ENCODE measurements at regions not wholly inside any gene's neighbourhood (a gene's known extent, or its start where the extent isn't known, plus 50 kb on each side); places are given as distances from the start of the nearest gene placed in this dataset.
"Not testable (repeated sequence)": the region's sequence is repeated elsewhere in the genome, so short reads cannot be mapped to it uniquely, and the experiment has no call there.

DNA sequence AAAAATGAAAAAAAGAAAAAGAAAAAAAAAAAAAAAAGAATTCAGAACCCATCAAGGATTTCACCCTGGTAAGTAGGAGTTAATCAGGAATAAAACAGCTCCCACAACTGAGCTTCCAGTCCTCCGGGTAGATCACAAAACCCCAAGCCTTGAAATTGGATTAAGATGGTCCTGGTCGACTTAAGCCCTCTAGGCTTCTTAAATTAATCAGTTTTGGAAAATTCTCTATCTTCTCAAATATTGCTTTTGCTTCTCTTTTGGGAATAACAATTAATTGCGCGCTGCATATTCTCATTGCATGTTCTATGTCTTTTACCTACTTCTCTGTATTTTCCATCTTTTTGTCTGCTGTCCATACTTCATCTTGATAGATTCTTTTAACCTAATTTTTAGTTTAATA is 348.0 kb upstream of the MEX3C start:
- in situ Hi-C loops (cut with HindIII; ENCODE audit: low sequenced_read_pairs), result no loop called here
- DNase-seq (ENCODE audit: low spot score), result no peak

DNA sequence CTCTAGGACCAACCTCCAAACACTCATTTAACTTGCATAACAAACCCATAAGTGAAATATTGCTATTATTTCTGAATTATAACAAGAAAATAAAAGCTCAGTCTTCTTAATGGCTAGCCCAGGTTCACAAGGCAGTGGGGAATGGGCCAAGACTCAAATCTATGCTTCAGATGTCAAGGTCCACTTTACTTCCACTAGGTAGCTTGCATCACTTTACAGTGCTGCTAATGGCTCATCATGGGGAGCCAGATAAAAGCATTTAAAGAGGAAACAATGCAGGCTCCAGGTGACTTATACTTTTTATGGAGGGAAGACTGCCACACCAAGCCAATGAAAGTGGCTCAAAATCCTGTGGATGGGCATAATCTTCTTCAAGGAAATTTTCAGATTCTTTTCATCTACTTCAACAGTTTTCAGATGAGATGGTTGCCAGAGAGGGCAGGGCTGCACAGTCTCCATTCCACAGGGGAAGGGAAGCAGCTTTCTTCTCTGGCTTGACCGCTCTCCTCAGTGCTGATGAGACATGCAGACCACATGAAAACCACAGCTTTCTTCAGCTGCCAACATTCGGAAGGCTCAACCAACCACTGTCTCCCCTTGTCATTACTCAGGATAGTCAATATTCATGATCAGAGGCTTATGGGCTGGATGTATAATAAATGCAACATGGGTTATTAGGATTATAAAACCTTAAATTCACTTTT is 361.9 kb upstream of the MEX3C start:
- in situ Hi-C loops (cut with HindIII; ENCODE audit: low sequenced_read_pairs), result no loop called here
- DNase-seq (ENCODE audit: low spot score), result no peak

DNA sequence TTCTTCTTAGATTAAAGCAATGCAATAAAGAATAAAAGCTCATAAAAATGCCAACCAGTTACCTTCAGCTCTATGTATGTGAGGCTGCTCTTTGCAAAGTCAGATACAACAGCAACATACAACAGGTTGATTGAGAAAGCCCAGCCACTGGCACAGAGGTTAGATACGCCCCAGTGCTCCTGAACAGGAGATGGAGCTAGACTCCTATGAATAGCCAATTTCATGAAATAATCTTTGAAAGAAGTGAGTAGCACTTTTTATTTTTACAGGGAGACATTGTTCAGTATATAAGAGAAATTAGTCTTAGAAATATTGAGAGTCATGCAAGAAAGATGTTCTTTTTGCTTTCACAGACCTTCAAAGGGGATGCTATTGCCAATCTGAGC is 362.4 kb upstream of the MEX3C start:
- in situ Hi-C loops (cut with HindIII; ENCODE audit: low sequenced_read_pairs), result no loop called here
- DNase-seq (ENCODE audit: low spot score), result no peak

DNA sequence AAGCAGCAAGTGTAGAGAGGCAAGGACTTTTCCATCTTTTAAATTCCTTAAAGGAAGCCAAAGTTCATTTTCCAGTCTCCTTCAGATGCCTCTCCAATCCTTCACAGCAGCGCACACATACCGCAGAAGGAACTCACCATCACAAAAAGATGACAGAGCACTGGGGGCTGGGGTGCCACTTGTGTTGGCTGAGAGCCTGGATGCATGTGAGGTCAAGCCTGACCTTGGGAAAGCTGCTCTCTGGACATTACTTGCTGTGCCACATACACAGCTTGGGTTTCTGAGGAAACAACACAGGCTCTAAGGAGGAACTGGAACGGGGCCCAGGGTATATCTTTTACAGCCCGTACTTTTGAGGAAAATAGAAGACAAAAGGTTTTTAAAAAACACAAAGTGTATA is 364.3 kb upstream of the MEX3C start:
- no peak for DNase-seq (ENCODE audit: low spot score)
- in situ Hi-C loops (cut with HindIII; ENCODE audit: low sequenced_read_pairs), result no loop called here

DNA sequence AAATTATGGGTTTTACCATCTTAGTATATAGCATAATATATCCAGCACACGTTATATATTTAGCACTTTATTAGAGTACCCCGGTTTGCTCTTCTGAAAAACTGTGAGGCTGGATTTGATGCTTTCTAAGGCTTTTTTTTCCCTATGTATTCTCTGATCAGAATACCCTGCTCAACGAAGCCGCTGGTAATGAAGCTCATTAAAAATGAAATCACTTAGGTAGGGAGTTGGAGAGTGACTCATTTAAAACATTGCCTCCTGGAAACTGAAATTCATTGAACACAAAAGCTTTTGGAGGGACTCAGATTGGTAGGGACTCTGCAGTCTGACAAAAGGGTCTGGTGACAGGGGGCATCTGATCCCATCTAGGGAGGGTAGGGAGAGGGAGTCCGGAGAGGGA is 365.4 kb upstream of the MEX3C start:
- DNase-seq (ENCODE audit: low spot score), result no peak
- in situ Hi-C loops (cut with HindIII; ENCODE audit: low sequenced_read_pairs), result no loop called here

DNA sequence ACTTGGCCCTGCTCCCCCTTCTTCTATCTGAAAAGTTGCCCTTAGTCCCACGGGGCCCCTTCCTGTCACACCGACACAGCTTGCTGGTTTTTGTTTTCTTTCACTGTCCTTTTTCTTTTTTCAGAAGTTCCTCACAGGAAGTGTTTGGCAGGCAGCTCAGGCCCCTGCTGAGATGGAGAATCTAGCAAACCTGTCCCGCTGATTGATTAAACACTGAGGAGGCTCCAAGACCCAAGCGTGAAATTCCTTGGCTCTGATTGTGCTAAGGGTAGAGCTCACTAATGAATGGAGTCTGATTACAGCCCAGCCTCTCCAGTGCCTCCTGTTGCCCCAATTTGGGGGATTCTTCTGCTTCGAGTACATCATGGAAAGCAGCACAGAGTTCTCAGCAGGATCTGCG is 365.9 kb upstream of the MEX3C start:
- in situ Hi-C loops (cut with HindIII; ENCODE audit: low sequenced_read_pairs), result no loop called here
- no peak for DNase-seq (ENCODE audit: low spot score)

DNA sequence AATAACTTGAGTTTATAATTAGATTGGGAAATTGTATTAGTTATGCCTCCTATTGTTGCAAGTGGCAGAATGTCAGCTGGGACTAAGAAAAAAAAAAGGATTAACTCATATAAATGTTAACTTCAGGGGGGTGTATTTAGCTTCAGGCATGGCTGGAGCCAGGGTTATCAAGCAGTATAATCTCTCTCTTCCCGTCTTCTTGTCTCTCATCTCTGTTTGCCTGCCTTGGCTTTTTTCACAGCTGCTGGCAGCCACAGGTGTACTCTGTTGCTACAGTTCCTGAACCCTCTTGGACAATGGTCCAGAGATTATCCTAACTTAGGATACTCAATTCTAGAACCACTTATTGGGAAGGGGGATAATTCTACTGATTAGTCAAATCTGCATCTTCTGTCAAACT is 370.7 kb upstream of the MEX3C start:
- in situ Hi-C loops (cut with HindIII; ENCODE audit: low sequenced_read_pairs), result no loop called here
- no peak for DNase-seq (ENCODE audit: low spot score)

DNA sequence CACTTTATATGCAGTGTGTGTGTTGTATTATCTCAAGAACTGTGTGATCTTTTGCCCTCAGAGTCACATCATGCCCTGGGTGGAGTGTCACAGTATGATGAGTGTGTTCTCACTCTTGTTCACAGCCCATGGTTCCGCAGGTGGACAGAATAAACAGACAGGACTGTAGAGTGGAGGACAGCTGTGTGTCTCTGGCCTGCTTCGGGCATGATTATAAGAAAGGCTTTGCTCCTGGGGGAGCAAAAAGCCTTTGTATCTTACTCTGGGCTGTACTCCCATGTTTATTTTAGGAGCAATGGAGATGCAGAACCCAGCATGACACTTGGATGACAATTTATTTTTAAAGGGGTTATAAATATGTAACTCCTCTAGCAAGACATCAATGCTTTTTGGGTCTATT is 371.7 kb upstream of the MEX3C start:
- no peak for DNase-seq (ENCODE audit: low spot score)
- in situ Hi-C loops (cut with HindIII; ENCODE audit: low sequenced_read_pairs), result no loop called here

DNA sequence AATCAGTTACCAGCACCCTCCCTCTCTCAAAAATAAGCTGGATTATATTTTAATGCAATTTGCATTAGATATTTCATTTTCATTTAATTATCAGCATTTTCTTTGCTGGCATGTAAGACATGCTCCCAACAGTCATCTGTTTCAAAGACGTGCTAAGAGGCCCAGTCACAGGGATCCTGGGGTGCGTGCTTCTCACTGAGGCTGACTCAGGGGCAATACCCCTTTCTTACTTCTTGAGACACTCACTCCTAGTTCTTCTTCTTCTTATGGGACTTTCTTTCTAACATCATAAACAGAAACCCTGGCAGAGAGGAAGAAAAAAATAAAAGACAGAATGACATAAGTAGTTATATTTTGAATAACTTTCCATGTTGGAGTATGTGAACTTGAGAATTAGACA is 372.1 kb upstream of the MEX3C start:
- DNase-seq (ENCODE audit: low spot score), result no peak
- in situ Hi-C loops (cut with HindIII; ENCODE audit: low sequenced_read_pairs), result no loop called here

DNA sequence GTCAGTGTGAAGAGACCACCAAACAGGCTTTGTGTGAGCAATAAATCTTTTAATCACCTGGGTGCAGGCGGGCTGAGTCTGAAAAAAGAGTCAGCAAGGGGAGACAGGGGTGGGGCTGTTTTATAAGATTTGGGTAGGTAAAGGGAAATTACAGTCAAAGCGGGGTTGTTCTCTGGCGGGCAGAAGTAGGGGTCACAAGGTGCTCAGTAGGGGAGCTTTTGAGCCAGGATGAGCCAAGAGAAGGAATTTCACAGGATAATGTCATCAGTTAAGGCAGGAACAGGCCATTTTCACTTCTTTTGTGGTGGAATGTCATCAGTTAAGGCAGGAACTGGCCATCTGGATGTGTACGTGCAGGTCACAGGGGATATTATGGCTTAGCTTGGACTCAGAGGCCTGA is 372.6 kb upstream of the MEX3C start:
- DNase-seq (ENCODE audit: low spot score); in situ Hi-C loops (cut with HindIII; ENCODE audit: low sequenced_read_pairs): not testable (repeated sequence)

DNA sequence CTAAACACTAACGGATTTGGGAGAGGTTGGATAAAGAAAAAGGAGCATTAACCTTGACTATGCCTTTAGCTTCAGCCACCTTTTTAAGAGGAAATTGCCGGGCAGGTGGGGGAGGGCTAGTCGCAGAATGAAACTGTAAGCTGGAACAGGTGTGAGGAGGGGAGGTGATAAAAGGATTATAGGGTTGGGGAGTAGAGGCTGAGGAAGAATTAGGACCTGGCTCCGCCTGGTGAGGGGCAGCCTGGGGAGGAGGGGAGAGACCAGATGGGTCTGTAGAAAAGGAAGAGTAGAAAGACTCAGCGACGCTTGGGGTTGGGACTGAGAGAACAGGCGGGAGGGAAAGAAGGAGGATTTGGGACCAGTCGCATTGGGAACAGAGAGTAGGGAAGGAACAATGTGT is 376.4 kb upstream of the MEX3C start:
- in situ Hi-C loops (cut with HindIII; ENCODE audit: low sequenced_read_pairs); DNase-seq (ENCODE audit: low spot score): not testable (repeated sequence)

DNA sequence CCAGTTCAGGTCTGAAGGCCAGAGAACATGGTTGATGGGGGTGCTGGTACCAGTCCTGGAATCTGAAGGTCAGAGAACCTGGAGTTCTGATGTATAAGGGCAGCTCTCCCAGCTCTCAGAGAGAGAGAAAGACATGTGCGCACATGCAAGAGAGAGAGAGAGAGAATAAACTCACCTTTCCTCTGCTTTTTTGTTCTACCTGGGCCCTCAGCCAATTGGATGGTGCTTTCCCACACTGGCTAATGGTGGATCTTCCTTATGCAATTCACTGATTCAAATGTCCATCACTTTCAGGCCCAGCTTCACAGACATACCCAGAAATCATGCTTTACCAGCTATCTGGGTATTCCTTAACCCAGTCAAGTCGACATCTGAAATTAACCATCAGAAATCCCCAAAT is 377.7 kb upstream of the MEX3C start:
- in situ Hi-C loops (cut with HindIII; ENCODE audit: low sequenced_read_pairs), result no loop called here
- no peak for DNase-seq (ENCODE audit: low spot score)

DNA sequence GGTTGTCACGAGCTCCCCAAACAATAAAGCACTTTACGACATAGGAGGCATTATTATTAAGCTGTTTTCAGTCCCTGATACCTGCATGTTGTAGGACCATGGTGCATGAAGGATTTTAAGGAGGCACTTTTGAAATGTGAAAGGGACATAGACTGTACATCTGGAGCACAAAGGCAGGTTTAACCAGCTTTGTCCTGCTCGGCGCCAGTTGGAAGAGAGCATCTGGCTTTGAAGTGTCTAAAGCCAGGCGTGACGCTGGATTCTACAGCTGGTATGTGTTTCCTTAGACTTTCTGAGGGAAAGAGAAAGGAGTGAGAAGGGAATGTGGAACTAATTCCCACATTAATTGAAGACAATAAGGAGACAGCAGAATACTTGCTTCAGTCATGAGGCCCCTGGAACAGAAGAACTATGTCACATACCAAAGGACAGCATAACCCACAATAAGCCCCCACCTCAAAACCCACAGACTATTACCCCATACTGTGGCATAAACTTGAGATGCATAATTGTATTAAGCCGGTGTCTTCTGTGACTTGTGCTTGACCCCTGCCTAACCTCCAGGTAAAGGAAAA is 381.0 kb upstream of the MEX3C start:
- in situ Hi-C loops (cut with HindIII; ENCODE audit: low sequenced_read_pairs), result no loop called here
- DNase-seq (ENCODE audit: low spot score), result no peak

DNA sequence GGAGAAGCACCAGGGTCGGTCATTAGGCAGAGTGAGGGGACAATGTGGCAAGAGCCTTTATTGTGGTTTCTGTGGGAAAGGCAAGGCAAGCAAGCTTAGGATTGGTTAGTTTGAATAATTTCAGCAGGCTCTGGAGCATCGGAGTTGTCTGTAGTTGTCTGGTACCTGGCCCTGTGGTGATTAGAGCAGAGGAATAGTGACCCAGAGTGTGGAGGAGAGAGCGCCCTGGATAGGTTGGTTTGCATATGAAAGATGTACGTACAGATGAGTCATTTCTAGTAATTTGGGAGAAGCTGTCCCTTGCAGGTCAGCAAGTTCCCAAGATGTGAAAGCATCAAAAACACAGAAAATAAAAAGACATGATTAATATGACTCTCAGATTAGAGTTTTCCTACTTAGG is 383.1 kb upstream of the MEX3C start:
- DNase-seq (ENCODE audit: low spot score), result no peak
- in situ Hi-C loops (cut with HindIII; ENCODE audit: low sequenced_read_pairs), result no loop called here

DNA sequence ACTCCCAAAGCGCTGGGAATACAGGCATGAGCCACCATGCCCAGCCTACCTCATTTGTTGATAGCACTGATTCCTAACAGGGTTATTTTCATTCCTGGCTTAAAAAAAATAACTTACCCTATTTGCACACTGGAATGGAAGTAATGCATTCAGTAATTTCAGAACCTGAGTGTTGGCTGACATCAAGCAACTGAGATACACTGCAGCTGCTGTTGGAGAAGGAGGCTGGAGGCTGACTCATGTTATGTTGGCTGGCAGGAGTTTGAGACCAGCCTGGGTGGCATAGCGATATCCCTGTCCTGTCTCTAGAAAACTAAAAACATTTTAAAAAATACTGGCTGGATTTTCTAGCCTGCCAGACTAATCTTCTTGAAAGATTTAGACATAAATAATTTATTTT is 385.1 kb upstream of the MEX3C start:
- in situ Hi-C loops (cut with HindIII; ENCODE audit: low sequenced_read_pairs), result no loop called here
- no peak for DNase-seq (ENCODE audit: low spot score)

DNA sequence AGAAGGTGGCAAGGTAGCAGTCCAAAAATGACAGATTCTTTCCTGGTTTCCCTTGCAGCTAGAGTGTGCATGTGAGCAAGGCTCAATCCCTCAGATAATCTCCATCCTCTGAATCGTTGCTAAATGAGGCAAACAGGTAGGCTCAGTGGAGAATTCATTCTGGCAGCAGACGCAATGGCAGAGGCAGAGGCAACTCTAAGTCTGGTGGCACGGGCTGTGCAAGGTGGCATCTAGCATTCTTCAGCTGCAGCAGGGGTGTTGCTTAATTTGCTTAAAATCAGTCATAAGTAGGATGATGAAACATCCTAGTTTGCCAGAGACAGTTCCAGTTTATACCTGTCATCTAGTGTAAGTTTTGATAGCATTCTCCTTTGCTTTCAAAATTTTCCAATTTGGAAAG is 391.1 kb upstream of the MEX3C start:
- DNase-seq (ENCODE audit: low spot score), result no peak
- in situ Hi-C loops (cut with HindIII; ENCODE audit: low sequenced_read_pairs), result no loop called here

DNA sequence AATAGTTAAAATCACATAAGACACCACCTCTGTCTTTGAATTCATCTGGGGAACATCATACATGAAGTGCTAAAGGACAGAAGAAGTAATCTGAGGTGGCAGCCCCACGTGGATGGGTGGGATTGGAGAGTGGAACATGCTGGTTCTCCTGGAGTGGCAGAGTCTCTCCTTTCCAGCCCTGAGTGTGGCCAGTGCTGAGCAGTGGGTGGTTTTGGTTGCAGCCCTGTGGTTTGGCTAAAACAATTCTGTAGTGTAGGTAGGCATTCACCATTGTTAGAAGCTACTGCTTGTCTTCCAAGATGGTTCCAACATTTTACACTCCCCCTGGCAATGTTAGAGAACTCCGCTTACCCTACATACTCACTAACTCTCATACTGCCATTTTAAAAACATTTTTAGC is 396.4 kb upstream of the MEX3C start:
- no peak for DNase-seq (ENCODE audit: low spot score)
- in situ Hi-C loops (cut with HindIII; ENCODE audit: low sequenced_read_pairs), result no loop called here

DNA sequence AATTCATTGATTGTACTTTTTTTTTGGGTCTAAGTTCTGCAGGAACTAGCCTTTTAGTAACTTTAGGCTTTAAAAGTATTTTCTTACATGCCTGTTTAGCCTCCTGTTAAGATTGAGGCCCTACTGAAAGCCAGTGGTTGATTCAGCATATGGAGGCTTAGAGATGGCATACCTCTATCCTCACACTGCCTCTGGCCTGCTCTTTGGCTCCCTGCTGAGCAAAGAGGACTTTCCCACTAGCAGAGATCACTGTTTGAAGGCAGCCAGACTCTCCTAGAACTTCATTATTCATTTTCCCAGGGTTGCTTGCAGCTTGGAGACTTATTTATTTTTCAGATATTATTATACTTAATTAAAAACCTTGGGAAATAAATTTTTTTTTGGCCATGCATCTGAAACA is 405.6 kb upstream of the MEX3C start:
- DNase-seq (ENCODE audit: low spot score), result no peak
- in situ Hi-C loops (cut with HindIII; ENCODE audit: low sequenced_read_pairs), result no loop called here

DNA sequence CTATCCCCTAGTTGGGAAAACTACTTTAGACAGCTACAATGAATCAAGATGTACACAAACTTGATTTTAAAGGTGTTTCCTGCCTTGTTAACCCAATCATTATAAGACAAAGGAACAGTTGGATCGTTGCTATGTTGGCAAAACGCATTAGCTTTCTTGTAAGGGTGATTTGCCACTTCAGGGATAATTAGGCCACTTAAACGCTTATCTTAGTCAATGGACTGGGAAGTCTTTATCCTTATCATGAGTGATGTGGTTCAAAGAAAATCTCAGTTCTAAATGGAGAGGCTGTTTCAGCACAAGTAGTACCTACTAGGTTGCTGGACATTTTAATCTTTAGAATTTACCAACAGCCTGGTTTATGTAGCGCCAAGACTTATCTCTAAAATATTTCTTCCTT is 406.1 kb upstream of the MEX3C start:
- in situ Hi-C loops (cut with HindIII; ENCODE audit: low sequenced_read_pairs), result no loop called here
- no peak for DNase-seq (ENCODE audit: low spot score)

DNA sequence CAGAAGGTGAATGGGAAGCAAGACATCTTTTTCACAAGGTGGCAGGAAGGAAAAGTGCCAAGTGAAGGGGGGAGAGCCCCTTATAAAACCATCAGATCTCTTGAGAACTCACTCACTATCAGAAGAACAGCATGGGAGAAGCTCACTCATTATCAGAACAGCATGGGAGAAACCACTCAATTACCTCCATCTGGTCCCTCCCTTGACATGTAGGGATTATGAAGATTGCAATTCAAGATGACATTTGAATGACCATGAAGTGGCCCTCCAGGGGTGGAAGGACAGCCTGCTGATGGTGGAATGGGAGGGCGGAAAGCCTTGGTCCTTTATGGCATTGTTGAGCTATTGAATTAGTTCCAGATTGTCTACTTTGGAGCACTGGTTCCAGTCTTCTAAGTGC is 413.0 kb upstream of the MEX3C start:
- no peak for DNase-seq (ENCODE audit: low spot score)
- in situ Hi-C loops (cut with HindIII; ENCODE audit: low sequenced_read_pairs), result no loop called here

DNA sequence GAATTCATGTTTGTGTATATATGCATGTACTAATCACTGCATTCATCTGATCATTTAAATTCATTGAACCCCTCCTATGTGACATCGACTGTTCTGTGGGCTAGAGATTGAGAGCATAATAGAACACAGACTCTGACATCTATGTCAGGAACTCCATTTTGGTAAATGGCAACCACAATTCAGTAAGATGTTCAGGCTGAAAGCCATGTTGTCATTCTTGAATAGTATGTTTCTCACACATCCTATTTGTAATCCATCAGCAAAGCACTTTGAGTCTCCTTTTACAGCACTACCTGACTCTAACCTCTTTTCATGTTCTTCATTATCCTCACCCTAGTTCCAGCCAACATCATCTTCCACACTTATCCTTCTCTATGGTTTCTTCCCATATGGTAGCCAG is 413.8 kb upstream of the MEX3C start:
- in situ Hi-C loops (cut with HindIII; ENCODE audit: low sequenced_read_pairs), result no loop called here
- DNase-seq (ENCODE audit: low spot score), result no peak

DNA sequence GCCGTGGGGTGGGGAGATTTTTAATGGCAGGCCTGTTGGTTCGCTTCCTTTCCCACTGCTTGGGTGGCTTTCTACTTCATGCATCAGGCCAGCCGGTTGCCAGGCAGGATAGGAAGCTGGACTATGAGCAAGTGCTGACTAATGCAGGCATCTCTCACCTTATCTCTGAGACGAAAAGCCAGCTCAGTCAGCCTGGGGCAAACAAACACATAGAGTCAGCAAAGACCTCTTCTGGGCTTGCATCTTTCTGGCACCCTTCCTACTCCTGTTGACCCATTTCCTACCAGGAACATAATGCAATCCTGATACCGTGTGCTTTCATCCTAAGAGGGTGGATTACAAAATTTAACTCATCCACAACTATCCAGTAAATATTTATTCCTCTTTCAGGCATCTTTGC is 416.6 kb upstream of the MEX3C start:
- DNase-seq (ENCODE audit: low spot score), result no peak
- in situ Hi-C loops (cut with HindIII; ENCODE audit: low sequenced_read_pairs), result no loop called here

Measured in G401 (cell line).